Stomach (tissue), 4 donors: ENCODE measurements at regions not wholly inside any gene's neighbourhood (a gene's known extent, or its start where the extent isn't known, plus 50 kb on each side); places are given as distances from the start of the nearest gene placed in this dataset.

Experiments used
- CTCF ChIP-seq, 7 experiments: fragments of 450-650 bp in 4 of 7; fragments of 200-600 bp in 3 of 7; sonication (generic) in 3 of 7; IDR thresholded peaks; one replicate each; pipeline ENCODE4 v1.5.1; 2016 to 2019; ENCODE audit warnings: antibody characterized with exemption in 7 of 7, control low read depth in 2 of 7, mild to moderate bottlenecking in 1 of 7
- EP300 ChIP-seq: sonication (generic); formaldehyde crosslinking; IDR thresholded peaks from one replicate; pipeline ENCODE4 v1.6.1; 2017; ENCODE audit warnings: antibody characterized with exemption
- POLR2A ChIP-seq, 4 donors: fragments of 450-650 bp; IDR thresholded peaks; one replicate each; pipeline ENCODE4 v1.6.1; 2016; ENCODE audit warnings: antibody characterized with exemption in 4 of 4, control low read depth in 2 of 4, mild to moderate bottlenecking in 1 of 4, moderate library complexity in 1 of 4
- POLR2AphosphoS5 ChIP-seq, 3 donors: sonication (generic); formaldehyde crosslinking; IDR thresholded peaks; one replicate each; pipeline ENCODE4 v1.6.1; 2016; ENCODE audit warnings: antibody characterized with exemption in 3 of 3

GRCh38 chr1:219517031-219517430 lies 95.9 kb downstream of the ZC3H11B start:
- no peak for TF ChIP-seq POLR2A (IDR thresholded peaks at IDR 0.05)
- TF ChIP-seq EP300, result no peak
- TF ChIP-seq CTCF (IDR thresholded peaks at IDR 0.05), result no peak
- TF ChIP-seq POLR2AphosphoS5 (IDR thresholded peaks at IDR 0.05), result no peak
